ENCODE measurements at regions not wholly inside any gene's neighbourhood (a gene's known extent, or its start where the extent isn't known, plus 50 kb on each side); places are given as distances from the start of the nearest gene placed in this dataset.

- no peak overlapping the region for H3K27ac ChIP-seq
- POLR2A ChIA-PET: no interaction called here
- no peak overlapping the region for H3K4me2 ChIP-seq
- 42% methylated on average over 3 of the region's 3 CpGs for WGBS (ENCODE audit: missing lambda C conversion rate)
- no peak overlapping the region for H3K4me3 ChIP-seq
- H3K9me3 ChIP-seq: no peaks in the 10 kb centered on the region
- CTCF ChIA-PET: no interaction called here
- no peak for FAIRE-seq
- no peak for TF ChIP-seq HMGXB4 (CRISPR knock-in tag; IDR thresholded peaks at IDR 0.05; ENCODE audit: borderline replicate concordance)
- TF ChIP-seq ATOH8 (CRISPR knock-in tag; IDR thresholded peaks at IDR 0.05; ENCODE audit: low read depth): no peak
- TF ChIP-seq ELK1 (IDR thresholded peaks at IDR 0.05; ENCODE audit: low read depth, low read length): no peak
- TF ChIP-seq PBX3 (IDR thresholded peaks at IDR 0.05): no peak
- no peak for TF ChIP-seq ZNF302 (CRISPR knock-in tag; IDR thresholded peaks at IDR 0.05)
- no peak for TF ChIP-seq POLR2AphosphoS2 (conservative IDR thresholded peaks at IDR 0.05; ENCODE audit: low read length)
- no peak for TF ChIP-seq SREBF2 (IDR thresholded peaks at IDR 0.05)
- no peak for ATAC-seq
- H3K4me1 ChIP-seq: no peaks in the 10 kb centered on the region
- DNase-seq (ENCODE audit: low read depth in 1 of 2, low spot score in 1 of 2): no peak
Observed at GRCh38 chr10:62662486-62662885, 142.0 kb upstream of the ADO start.

GRCh38 chr10:62665771-62666170, 138.7 kb upstream of the ADO start:
- CTCF ChIA-PET: no interaction called here
- FAIRE-seq: no peak
- 3% methylated on average over 1 of the region's 1 CpG for WGBS (ENCODE audit: missing lambda C conversion rate)

GRCh38 chr10:62666275-62666674, 138.2 kb upstream of the ADO start:
- H3K9me3 ChIP-seq: no peaks in the 10 kb centered on the region
- no peak overlapping the region for H3K4me2 ChIP-seq
- POLR2A ChIA-PET: no interaction called here
- FAIRE-seq: no peak
- DNase-seq (ENCODE audit: low read depth in 1 of 2, low spot score in 1 of 2): no peak
- no peak for TF ChIP-seq HDAC2 (IDR thresholded peaks at IDR 0.05)
- no peak for TF ChIP-seq ESRRA (IDR thresholded peaks at IDR 0.05; ENCODE audit: borderline replicate concordance, low read length)
- TF ChIP-seq FOSL2 (IDR thresholded peaks at IDR 0.05): no peak
- no peak for TF ChIP-seq FOSL2 (CRISPR knock-in tag; IDR thresholded peaks at IDR 0.05)
- no peak for TF ChIP-seq PBX3 (IDR thresholded peaks at IDR 0.05)
- TF ChIP-seq ZC3H11A (IDR thresholded peaks at IDR 0.05): no peak
- TF ChIP-seq MAFK (IDR thresholded peaks at IDR 0.05; ENCODE audit: partially characterized antibody): no peak
- TF ChIP-seq ZNF302 (CRISPR knock-in tag; IDR thresholded peaks at IDR 0.05): no peak
- TF ChIP-seq NFE2L2 (conservative IDR thresholded peaks at IDR 0.05; ENCODE audit: low read length): no peak
- no peak for TF ChIP-seq NR3C1 (IDR thresholded peaks at IDR 0.05)
- TF ChIP-seq ZFP36 (IDR thresholded peaks at IDR 0.05; ENCODE audit: borderline replicate concordance, partially characterized antibody): no peak
- TF ChIP-seq RCOR1 (IDR thresholded peaks at IDR 0.05; ENCODE audit: low read depth, low read length): no peak
- WGBS (ENCODE audit: missing lambda C conversion rate): 33% methylated on average over 2 of the region's 2 CpGs
- no peak overlapping the region for H3K4me3 ChIP-seq
- H3K4me1 ChIP-seq: no peaks in the 10 kb centered on the region
- CTCF ChIA-PET: no interaction called here
- H3K27ac ChIP-seq: no peak overlapping the region
- ATAC-seq: no peak

More at GRCh38 chr10:62665771-62666170, 138.7 kb upstream of the ADO start:
- Histone ChIP-seq H3K4me1 (no peaks in the 10 kb centered on the region), H3K27ac (no peak overlapping the region), H3K4me3 (no peak overlapping the region), H3K4me2 (no peak overlapping the region), H3K9me3 (no peaks in the 10 kb centered on the region)
- POLR2A ChIA-PET: no interaction called here
- DNase-seq (ENCODE audit: low read depth in 1 of 2, low spot score in 1 of 2) (no peak), ATAC-seq (no peak)
- TF ChIP-seq HOXB5 (CRISPR knock-in tag; IDR thresholded peaks at IDR 0.05) (no peak), TFCP2L1 (CRISPR knock-in tag; IDR thresholded peaks at IDR 0.05) (no peak)
